HG02884 (cell line): ENCODE measurements at regions not wholly inside any gene's neighbourhood (a gene's known extent, or its start where the extent isn't known, plus 50 kb on each side); places are given as distances from the start of the nearest gene placed in this dataset.
"Not testable (repeated sequence)": the region's sequence is repeated elsewhere in the genome, so short reads cannot be mapped to it uniquely, and the experiment has no call there.

Experiments
- ATAC-seq: cut with Tn5 transposase; IDR thresholded peaks from one replicate; pipeline ENCODE4 v1.9.1; 2021; ENCODE audit warnings: mild to moderate bottlenecking, moderate library complexity; ENCODE audit not compliant: unreplicated experiment

- ATAC-seq = no peak
These were observed 577.6 kb upstream of the FAM98A start for GRCh38 chr2:34176693-34177092.

DNA sequence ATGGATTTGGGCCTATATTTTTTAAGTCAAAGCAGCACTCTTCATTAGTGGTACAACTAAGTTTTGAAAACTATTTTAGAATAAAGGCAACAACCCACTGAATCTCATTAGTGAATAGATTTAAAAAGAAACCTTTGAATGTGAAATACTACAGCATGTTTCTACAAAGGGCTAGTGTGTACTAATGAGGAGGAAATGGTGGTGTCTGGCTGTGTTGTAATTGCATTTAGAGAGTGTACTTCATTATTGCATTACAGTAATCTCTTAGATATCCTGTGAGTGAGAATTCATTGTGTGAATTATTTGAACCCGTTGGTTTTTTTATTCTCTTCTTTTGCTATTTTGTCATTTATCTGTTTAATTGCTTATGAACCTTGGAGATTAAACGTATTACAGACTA, 575.4 kb upstream of the FAM98A start:
- ATAC-seq = no peak

DNA sequence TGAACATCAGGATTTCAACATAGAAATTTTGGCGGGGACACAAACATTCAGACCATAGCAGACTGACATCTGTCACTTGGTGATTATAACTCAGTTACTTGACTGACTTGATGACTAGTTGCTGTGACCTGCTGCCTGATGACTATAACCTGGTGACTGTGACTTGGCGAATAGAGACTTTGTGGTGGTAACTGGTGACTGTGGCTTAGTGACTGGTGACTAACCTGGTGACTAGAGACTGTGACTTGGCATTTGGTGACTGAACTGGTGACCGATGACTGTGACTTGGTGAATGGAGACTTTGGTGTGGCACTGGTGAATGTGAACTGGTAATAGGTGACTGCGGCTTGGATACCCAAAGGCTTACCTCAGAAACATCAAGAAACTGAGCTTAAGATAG, 563.1 kb upstream of the FAM98A start:
- ATAC-seq = no peak

DNA sequence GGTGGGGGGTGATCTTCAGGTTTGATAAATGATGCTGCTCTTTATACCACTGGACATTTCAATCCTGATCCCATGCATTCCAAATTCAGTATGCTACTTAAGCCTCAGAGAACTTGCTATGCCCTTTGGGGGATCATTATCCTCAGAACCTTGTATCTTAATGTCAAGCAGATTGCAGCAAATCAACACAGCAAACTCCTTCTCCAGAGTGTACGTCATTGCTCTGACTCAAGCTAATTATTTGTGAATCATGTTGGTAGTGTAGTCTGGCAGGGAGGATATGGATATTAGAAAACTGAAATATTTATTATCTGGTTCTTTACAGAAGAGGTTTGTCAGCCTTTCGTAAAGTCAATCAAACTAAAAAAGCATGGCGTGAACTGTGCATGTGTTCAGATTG, 562.5 kb upstream of the FAM98A start:
- no peak for ATAC-seq

GRCh38 chr2:34159901-34160300, 560.8 kb upstream of the FAM98A start:
- no peak for ATAC-seq

DNA sequence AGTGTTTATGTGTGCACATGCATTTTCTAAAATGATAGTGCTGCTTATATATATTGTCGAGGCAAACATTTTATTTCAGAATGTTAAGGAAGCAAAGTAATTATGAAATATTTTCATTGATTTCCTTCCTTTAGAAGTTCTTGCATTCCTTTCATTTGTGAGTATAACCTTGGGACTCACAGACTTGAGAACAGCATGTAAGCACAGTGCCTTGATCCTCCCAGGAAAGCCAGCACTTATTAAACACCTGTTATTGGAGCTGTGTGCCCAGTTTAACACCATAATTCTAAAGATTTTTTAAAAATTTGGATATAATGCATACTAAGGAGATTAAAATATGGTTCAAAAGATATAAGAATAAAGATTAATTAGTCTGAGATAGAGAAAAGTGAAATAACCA, 554.4 kb upstream of the FAM98A start:
- no peak for ATAC-seq

GRCh38 chr2:34147780-34148179, 548.7 kb upstream of the FAM98A start:
- no peak for ATAC-seq

GRCh38 chr2:34143149-34143548, 544.0 kb upstream of the FAM98A start:
- no peak for ATAC-seq

DNA sequence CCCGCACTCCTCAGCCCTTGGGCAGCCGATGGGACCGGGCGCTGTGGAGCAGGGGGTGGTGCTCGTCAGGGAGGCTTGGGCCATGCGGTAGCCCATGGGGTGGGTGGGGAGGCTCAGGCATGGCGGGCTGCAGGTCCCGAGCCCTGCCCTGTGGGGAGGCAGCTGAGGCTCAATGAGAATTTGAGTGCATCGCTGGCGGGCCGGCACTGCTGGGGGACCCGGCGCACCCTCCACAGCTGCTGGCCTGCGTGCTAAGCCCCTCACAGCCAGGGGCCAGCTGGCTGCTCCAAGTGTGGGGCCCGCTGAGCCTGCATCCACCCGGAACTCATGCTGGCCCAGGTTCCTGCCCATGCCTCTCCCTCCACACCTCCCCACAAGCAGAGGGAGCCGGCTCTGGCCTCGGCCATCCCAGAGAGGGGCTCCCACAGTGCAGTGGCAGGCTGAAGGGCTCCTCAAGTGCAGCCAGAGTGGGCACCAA, 543.5 kb upstream of the FAM98A start:
- not testable (repeated sequence) for ATAC-seq

DNA sequence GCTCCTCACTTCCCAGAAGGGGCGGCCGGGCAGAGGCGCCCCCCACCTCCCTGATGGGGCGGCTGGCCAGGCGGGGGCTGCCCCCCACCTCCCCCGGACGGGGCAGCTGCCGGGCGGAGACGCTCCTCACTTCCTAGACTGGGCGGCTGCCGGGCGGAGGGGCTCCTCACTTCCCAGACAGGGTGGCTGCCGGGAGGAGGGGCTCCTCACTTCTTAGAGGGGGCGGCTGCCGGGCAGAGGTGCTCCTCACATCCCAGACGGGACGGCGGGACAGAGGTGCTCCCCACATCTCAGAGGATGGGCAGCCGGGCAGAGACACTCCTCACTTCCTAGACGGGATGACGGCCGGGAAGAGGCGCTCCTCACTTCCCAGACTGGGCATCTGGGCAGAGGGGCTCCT, 534.0 kb upstream of the FAM98A start:
- ATAC-seq = not testable (repeated sequence)

GRCh38 chr2:34126279-34126678, 527.2 kb upstream of the FAM98A start:
- ATAC-seq = no peak

DNA sequence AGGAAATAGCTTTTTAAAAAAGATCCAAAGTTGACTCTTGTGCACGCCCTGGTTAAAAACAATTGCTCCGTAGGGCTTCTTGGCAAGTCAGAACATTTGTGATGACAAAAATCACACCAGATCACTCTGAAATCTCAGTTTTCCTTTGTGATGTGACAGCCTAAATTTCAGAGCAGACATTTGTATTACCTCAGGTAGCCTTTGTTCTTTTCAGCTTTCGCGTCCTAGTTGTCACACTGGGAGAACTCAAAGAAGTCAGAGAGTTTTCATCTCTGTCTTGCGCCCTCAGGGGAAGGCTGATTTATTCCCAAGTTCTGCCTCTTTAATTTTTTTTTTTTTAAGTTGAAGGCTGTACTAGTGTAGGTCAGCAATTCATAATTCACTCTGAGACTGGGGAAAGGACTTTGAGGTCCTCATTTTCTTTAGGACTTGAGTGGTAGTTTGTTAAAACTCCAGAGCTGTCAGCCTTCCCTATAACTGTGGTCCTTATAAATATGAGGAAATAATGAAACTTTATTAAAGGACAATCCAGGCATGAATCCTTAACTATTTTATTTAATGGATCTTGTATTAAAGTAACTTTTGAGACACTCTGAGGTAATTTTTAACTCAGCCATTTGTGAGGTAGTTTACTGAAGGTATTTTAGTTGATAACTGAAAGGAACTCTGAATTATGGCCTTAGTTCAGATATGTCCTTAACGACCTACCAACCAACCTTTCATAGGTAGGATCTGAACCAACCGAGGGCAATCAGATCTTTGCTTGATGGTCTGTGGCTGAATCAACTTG, 525.1 kb upstream of the FAM98A start:
- ATAC-seq = no peak

GRCh38 chr2:34121076-34121475, 522.0 kb upstream of the FAM98A start:
- ATAC-seq = no peak

DNA sequence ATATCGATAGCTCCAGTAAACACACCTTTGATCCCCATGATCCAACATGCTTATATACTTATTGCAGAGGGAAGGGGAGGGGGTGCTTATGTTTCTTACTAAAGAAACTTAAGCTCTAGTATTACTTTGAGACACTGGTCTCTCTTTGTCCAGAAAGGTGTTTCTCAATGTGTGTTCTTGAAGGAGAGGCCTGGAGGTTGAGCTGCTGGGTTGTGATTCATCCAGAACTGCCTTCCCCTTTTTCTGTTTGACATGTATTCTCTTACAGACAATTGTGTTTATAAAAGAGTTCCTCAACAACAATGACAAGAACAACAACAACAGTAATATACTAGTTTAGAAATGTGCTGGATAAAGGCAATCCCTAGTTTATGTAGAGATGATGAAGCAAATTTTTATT, 516.0 kb upstream of the FAM98A start:
- no peak for ATAC-seq

DNA sequence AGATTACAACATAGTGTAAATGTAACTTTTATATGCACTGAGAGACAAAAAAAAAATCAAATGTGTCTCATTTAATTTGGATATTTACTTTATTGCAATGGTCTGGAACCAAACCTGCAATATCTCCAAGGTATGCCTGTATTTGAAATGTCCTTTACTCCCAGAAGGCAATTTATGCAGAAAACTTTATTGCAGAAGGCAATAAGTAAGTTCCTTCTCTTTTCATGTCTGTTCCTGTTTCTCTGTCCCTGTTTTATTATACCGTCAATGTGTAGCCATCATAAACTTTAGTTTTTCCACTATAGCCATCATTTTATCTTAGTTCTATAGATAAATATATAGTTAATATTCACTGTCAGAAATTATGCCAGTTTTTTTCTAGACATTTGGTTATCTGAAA, 513.1 kb upstream of the FAM98A start:
- ATAC-seq = no peak

DNA sequence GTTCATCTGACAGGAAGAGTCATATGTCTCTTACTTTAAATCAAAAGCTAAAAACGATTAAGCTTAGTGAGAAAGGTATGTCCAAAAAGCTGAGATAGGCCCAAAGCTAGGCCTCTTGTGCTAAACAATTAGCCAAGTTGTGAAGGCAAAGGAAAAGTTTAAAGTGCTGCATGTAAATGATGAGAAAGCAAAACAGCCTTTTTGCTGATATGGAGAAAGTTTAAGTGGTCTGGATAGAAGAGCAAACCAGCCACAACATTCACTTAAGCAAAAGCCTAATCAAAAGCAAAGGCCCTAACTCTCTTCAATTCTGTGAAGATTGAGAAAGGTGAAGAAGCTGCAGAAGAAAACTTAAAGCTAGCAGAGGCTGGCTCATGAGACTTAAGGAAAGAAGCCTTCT, 511.3 kb upstream of the FAM98A start:
- ATAC-seq = no peak

DNA sequence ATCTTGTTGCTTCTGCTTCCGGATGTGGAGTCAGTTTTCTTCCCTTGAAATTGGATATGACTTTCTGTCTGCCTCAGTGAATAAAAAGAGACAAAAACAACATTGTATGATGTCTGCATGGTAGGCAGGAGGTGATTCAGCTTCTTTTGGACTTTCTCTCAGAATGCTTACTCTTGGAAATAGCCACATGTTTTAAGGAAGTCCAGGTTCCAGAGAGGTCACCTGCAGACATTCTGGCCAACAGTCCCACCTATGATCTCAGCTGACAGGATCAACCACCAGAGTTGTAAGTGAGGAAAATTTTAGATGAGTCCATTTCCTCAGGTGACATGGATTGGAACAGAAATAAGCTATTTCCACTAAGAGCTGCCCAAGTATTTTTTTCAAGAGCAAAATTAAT, 508.7 kb upstream of the FAM98A start:
- no peak for ATAC-seq

DNA sequence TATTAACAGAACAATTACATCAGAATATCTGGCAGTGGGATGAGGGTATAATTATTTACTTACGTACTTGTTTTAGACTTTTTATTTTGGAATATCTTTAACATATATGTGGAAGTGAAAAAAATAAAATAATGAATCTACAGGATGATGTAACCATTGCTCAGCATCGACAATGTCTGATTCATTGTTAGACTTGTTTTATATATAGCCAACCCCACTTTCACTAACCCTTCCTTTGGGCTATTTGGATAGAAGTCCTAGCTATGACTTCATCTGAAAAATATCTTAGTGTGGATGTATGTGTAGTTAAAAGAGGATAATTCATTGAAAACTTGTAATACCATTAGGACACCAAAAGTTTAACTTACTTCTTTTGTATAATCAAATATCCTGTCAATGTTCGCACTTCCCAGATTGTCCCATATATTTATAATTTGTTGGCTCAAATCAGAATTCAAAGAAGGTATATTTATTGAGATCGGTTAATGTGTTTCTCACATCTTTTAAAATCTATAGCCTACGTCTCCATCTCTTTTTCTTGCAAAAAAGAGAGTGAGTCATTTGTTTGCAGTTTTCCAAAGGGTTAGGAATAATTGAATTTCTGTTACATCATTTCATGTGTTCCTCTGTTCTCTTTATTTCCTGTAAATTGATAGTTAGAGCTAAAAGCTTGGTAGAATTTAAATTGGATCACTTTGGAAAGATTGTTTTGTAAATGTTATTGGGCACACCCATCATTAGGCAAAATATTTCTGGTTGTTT, 506.1 kb upstream of the FAM98A start:
- no peak for ATAC-seq

- ATAC-seq = no peak
These were observed 505.5 kb upstream of the FAM98A start for GRCh38 chr2:34104601-34105000.

GRCh38 chr2:34103437-34103836, 504.3 kb upstream of the FAM98A start:
- ATAC-seq = no peak

GRCh38 chr2:34102339-34102738, 503.2 kb upstream of the FAM98A start:
- no peak for ATAC-seq

DNA sequence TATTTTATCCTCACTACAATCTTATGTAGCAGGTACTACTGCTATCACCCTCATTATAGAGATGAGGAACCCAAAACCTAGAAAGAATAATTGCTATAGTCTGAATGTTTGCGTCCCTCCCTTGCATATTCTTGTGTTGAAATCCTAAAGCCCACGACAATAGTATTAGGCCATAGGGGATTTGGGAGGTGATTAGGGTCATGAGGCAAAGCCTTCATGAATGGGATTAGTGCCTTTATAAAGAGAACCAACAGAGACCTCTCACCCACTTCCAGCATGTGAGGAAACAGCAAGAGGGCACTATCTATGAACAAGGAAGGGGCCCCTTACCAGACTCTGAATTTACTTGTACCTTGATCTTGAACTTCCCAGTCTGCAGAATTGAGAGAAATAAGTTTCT, 500.3 kb upstream of the FAM98A start:
- no peak for ATAC-seq
